ENCODE measurements at regions not wholly inside any gene's neighbourhood (a gene's known extent, or its start where the extent isn't known, plus 50 kb on each side); places are given as distances from the start of the nearest gene placed in this dataset.

GRCh38 chr15:73001840-73002239 is 50.4 kb upstream of the NEO1 start:
- TF ChIP-seq CTCF (IDR thresholded peaks at IDR 0.05; ENCODE audit: control insufficient read depth, extremely low read depth, insufficient read depth) = no peak
- no peak for DNase-seq (ENCODE audit: low read depth)

GRCh38 chr15:73000293-73000692 is 52.0 kb upstream of the NEO1 start:
- no peak for DNase-seq (ENCODE audit: low read depth)
- H3K4me3 ChIP-seq (ENCODE audit: low read depth, low read length) = no peak overlapping the region
- TF ChIP-seq CTCF (IDR thresholded peaks at IDR 0.05; ENCODE audit: control insufficient read depth, extremely low read depth, insufficient read depth) = no peak

More at GRCh38 chr15:73001840-73002239, 50.4 kb upstream of the NEO1 start:
- H3K4me3 ChIP-seq (ENCODE audit: low read depth, low read length) = no peak overlapping the region

GRCh38 chr15:72999586-72999985 is 52.7 kb upstream of the NEO1 start:
- H3K4me3 ChIP-seq (ENCODE audit: low read depth, low read length) = no peak overlapping the region
- no peak for DNase-seq (ENCODE audit: low read depth)

GRCh38 chr15:72998681-72999466 is 53.4 kb upstream of the NEO1 start:
- TF ChIP-seq CTCF (IDR thresholded peaks at IDR 0.05; ENCODE audit: control insufficient read depth, extremely low read depth, insufficient read depth) = no peak
- H3K4me3 ChIP-seq (ENCODE audit: low read depth, low read length) = no peak overlapping the region
- no peak for DNase-seq (ENCODE audit: low read depth)

More at GRCh38 chr15:72999586-72999985, 52.7 kb upstream of the NEO1 start:
- TF ChIP-seq CTCF (IDR thresholded peaks at IDR 0.05; ENCODE audit: control insufficient read depth, extremely low read depth, insufficient read depth) = no peak

- H3K4me3 ChIP-seq (ENCODE audit: low read depth, low read length) = no peak overlapping the region
- no peak for DNase-seq (ENCODE audit: low read depth)
- no peak for TF ChIP-seq CTCF (IDR thresholded peaks at IDR 0.05; ENCODE audit: control insufficient read depth, extremely low read depth, insufficient read depth)
Observed at GRCh38 chr15:72998226-72998625, 54.0 kb upstream of the NEO1 start.

- no peak for DNase-seq (ENCODE audit: low read depth)
- TF ChIP-seq CTCF (IDR thresholded peaks at IDR 0.05; ENCODE audit: control insufficient read depth, extremely low read depth, insufficient read depth) = no peak
Observed at GRCh38 chr15:72995849-72996248, 56.4 kb upstream of the NEO1 start.

More at GRCh38 chr15:72995849-72996248, 56.4 kb upstream of the NEO1 start:
- H3K4me3 ChIP-seq (ENCODE audit: low read depth, low read length) = no peak overlapping the region

All from LNCaP clone FGC (cell line).